GM23248 (cell line): ENCODE measurements at regions not wholly inside any gene's neighbourhood (a gene's known extent, or its start where the extent isn't known, plus 50 kb on each side); places are given as distances from the start of the nearest gene placed in this dataset.

Source experiments
- EZH2 ChIP-seq: fragments of 200-600 bp; sonication (generic); IDR thresholded peaks from 2 replicates; pipeline ENCODE4 v1.6.1; 2018; ENCODE audit warnings: antibody characterized with exemption, mild to moderate bottlenecking; ENCODE audit not compliant: insufficient read depth, poor library complexity, severe bottlenecking
- EZH2phosphoT487 ChIP-seq: fragments of 200-600 bp; sonication (generic); IDR thresholded peaks from 2 replicates; pipeline ENCODE4 v1.6.1; 2018; ENCODE audit warnings: antibody characterized with exemption, moderate library complexity, mild to moderate bottlenecking, low read depth; ENCODE audit not compliant: insufficient read depth

DNA sequence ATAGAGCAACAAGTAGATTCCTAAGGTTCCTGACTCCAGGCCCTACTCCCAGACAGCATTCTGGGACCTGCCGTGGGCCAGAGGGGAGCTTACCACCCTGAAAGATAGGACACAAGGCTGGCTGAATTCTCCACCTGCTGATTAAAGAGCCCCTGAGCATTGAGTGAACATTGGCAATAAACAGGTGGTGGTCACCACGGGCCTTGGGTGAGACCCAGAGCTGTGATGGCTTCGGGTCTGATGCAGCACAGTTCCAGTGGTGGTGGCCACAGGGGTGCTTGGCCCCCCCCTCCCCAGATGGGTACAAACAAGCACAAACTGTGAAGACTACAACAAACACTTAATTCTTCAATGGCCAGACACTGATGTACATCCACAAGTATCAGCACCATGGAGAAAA lies 444.6 kb downstream of the GASK1B start:
- TF ChIP-seq EZH2phosphoT487 (no peak), EZH2 (no peak)
